HL-60 (cell line): ENCODE measurements at regions not wholly inside any gene's neighbourhood (a gene's known extent, or its start where the extent isn't known, plus 50 kb on each side); places are given as distances from the start of the nearest gene placed in this dataset.

Experiments used
- CTCF ChIP-seq: IDR thresholded peaks from one replicate; pipeline ENCODE4 v1.5.1; 2011; ENCODE audit warnings: low read length, control low read depth, inconsistent platforms; ENCODE audit not compliant: insufficient read depth
- POLR2AphosphoS5 ChIP-seq: IDR thresholded peaks from 2 replicates; pipeline ENCODE4 v1.6.1; 2012; ENCODE audit warnings: low read depth

GRCh38 chr14:101078170-101078891 is 174.8 kb upstream of the RTL1 start:
- TF ChIP-seq CTCF: no peak
- TF ChIP-seq POLR2AphosphoS5: no peak
